Neuron (in vitro differentiated cells): ENCODE measurements at regions not wholly inside any gene's neighbourhood (a gene's known extent, or its start where the extent isn't known, plus 50 kb on each side); places are given as distances from the start of the nearest gene placed in this dataset.

ENCODE experiments used
- H2AFZ ChIP-seq: one replicate; pipeline ENCODE4 v1.6.1; 2013; ENCODE audit warnings: low read depth, mild to moderate bottlenecking, inconsistent platforms, low read length, moderate library complexity
- H3K27me3 ChIP-seq: one replicate; pipeline ENCODE4 v1.6.1; 2013; ENCODE audit warnings: low read length; ENCODE audit not compliant: insufficient read depth
- H3K36me3 ChIP-seq: one replicate; pipeline ENCODE4 v1.6.1; 2013; ENCODE audit warnings: low read length; ENCODE audit not compliant: insufficient read depth
- H3K4me1 ChIP-seq: one replicate; pipeline ENCODE4 v1.6.1; 2013; ENCODE audit warnings: low read length; ENCODE audit not compliant: insufficient read depth
- H3K4me3 ChIP-seq: 2 replicates; pipeline ENCODE4 v1.5.1; 2013; ENCODE audit warnings: mild to moderate bottlenecking, low read length, moderate library complexity
- H3K9me3 ChIP-seq: one replicate; pipeline ENCODE4 v1.6.1; 2013; ENCODE audit warnings: low read length

DNA sequence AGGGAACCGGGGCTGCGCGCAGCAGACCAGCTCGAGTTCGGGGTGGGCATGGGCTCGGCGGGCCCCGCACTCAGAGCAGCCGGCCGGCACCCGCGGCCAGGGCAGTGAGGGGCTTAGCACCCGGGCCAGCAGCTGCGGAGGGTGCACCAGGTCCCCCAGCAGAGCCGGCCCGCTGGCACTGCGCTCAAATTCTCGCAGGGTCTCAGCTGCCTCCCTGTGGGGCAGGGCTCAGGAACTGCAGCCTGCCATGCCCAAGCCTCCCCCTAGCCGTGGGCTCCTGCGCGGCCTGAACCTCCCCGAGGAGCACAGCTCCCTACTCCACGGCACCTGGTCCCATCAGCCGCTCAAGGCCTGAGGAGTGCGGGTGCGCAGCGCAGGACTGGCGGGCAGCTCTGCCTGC lies 172.9 kb upstream of the SLC30A5 start:
- Histone ChIP-seq H3K27me3 (no peaks in the 10 kb centered on the region), H2AFZ (no peak overlapping the region), H3K4me3 (no peak overlapping the region), H3K4me1 (no peaks in the 10 kb centered on the region), H3K9me3 (no peaks in the 10 kb centered on the region), H3K36me3 (no peaks in the 10 kb centered on the region)

DNA sequence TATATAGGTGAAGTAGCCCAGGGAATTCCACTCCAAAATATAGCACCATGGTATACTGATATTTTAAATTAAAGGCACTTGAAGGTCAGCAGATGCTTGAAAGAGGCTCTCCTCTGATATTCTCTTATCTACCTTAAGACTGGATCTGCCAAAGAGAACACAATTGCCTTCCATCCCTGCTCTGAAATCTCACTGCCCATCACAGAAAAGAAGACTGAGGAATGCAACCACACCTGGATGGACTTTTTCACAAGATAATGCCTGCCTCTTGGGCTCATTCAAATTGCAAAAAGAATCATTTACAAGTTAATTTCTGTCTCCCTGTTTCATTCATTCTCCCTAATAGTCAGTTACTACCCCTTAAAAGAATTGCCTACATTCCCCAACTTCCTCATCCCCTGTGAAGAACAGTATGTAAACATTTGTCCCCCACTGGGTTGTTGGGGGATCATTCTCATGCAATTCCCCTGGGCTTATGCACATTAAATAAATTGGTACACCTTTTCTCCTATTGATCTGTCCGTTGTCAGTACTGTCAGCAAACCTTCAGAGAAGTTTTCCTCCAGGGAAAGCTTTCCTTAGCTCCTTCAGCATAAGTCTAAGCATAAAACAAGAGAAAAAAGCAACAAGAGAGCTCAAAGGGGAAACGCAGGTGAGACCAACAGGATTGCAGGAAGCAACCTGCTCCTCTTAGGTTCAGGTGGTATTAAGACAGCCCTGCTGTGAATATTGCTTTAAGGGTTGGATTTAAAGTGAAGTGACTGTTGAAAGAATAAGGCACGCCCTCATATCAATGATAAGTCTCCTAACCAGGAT lies 171.4 kb upstream of the SLC30A5 start:
- H3K4me1 ChIP-seq = no peaks in the 10 kb centered on the region
- H2AFZ ChIP-seq = no peak overlapping the region
- no peaks in the 10 kb centered on the region for H3K27me3 ChIP-seq
- H3K36me3 ChIP-seq = no peaks in the 10 kb centered on the region
- H3K9me3 ChIP-seq = no peaks in the 10 kb centered on the region
- H3K4me3 ChIP-seq = no peak overlapping the region

DNA sequence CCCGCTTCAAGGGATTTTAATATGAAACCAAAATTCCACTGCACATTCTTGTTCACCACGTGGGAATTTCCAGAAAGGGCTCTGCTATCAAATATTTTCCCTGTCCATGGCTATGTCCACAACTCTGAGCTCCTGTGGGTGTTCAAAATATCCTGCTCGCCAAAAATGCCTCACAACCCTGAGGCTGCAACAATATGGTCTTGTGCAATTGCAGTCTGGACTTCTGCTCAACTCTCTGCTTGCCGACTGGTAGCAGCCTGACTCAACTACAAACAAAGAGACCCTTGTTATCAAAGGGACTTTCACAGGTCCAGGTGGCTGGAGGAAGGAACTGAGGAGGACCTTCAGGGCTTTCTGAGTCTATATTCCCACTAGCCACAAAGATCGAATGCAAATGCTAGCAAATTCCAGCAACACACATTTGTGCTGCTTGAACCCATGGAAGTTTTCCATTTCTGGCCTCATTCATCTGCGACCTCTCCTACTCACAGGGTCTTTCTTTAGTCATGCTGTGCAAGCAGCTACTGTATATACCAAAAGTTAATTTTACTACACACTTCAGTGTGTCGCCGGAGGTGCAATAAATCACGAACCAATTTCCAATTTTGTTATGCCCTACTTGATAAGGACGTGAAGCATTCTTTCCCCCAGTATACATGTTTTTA lies 169.2 kb upstream of the SLC30A5 start:
- Histone ChIP-seq H3K4me1 (no peaks in the 10 kb centered on the region), H2AFZ (no peak overlapping the region), H3K27me3 (no peaks in the 10 kb centered on the region), H3K9me3 (no peaks in the 10 kb centered on the region), H3K36me3 (no peaks in the 10 kb centered on the region), H3K4me3 (no peak overlapping the region)

DNA sequence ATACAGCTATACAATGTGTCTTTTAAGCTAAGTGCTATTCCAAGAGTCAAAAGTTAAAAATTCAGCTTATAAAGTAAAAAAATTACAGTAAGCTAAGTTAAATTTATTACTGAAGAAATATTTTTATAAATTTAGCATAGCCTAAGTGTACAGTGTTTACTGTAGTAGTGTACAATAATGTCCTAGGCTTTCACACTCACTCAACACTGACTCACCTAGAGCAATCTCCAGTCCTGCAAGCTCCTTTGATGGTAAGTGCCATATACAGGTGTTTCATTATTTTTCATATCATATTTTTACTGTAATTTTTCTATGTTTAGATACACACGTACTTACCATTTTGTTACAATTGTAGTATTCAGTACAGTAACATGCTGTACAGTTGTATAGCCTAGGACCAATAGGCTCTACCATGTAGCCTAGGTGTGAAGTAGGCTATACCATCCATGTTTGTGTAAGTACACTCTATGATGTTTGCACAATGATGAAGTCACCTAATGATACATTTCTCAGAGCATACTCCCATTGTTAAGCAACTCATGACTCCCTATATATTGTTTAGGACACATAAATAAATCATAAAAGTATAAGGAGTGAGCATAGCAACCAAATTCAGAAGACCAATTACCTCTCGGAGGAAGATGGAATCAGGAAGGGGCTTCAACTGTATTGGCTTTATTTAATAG lies 165.1 kb upstream of the SLC30A5 start:
- H2AFZ ChIP-seq = no peak overlapping the region
- no peaks in the 10 kb centered on the region for H3K36me3 ChIP-seq
- H3K4me1 ChIP-seq = no peaks in the 10 kb centered on the region
- no peaks in the 10 kb centered on the region for H3K9me3 ChIP-seq
- H3K27me3 ChIP-seq = no peaks in the 10 kb centered on the region
- H3K4me3 ChIP-seq = no peak overlapping the region

DNA sequence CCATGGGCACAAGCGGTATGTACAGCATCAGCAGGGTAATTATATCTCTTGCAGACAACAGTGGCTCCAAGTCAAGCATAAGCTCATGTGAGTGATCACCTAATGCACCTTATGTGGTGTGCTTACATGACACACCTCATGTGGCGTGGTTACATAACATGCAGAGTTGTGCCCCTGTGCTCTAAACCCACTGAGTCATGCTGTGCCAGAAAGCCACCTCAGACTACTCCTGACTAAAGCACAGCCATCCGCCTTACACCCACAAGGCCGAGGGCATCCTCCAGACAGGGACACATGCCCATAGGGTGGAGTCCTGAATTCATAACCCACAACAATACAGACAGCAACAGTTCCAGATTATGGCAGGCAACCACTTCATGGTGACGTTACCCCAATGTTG lies 163.7 kb upstream of the SLC30A5 start:
- no peaks in the 10 kb centered on the region for H3K4me1 ChIP-seq
- H3K36me3 ChIP-seq = no peaks in the 10 kb centered on the region
- no peaks in the 10 kb centered on the region for H3K27me3 ChIP-seq
- H3K4me3 ChIP-seq = no peak overlapping the region
- no peaks in the 10 kb centered on the region for H3K9me3 ChIP-seq
- H2AFZ ChIP-seq = no peak overlapping the region

DNA sequence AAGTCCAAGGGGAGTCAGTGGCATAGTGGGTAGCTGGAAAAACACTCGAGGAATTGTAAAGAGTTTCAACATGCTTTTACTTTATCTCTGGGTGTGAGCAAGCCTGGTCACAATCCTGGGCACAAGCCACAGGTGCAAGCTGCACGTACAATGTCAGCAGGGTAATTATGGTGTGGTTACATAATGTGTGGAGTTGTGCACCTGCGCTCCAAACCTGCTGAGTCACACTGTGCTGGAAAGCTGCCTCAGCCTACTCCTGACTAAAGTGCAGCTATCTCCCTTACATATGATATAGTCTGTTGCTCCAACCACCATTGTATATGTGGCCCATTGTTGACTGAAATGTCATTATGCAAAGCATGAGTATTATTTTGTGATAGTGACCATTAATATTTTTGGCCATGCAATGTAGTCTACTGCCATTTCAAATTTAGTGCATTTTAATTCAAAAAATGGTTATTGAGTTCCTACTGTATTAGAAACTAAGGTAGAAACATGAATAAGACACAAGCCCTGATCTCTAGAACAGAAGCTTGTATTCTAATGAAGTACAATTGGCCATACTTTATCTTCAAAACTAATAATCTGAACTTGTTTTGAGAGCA lies 160.9 kb upstream of the SLC30A5 start:
- H3K4me1 ChIP-seq = no peaks in the 10 kb centered on the region
- no peaks in the 10 kb centered on the region for H3K27me3 ChIP-seq
- no peak overlapping the region for H2AFZ ChIP-seq
- H3K4me3 ChIP-seq = no peak overlapping the region
- no peaks in the 10 kb centered on the region for H3K9me3 ChIP-seq
- no peaks in the 10 kb centered on the region for H3K36me3 ChIP-seq

DNA sequence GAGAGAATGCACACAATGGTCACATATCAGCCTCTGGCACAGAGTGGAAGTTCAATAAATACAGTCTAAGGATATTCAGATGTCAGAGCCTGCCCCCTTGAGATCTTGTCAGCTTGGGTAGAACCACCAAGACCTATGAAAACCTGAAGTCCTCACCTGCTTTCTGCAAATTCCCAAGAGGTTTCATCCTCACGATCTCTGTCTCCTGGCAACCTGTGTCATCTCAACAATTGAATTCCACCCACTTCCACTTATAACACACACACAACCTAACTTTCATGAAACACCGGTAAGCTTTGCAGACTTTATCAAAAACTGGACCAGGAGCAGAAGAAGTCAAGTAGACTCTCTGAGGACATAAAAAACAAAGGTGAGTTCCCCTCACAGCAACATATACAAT lies 151.6 kb upstream of the SLC30A5 start:
- Histone ChIP-seq H3K9me3 (no peaks in the 10 kb centered on the region), H3K27me3 (no peaks in the 10 kb centered on the region), H2AFZ (no peak overlapping the region), H3K36me3 (no peaks in the 10 kb centered on the region), H3K4me1 (no peaks in the 10 kb centered on the region), H3K4me3 (no peak overlapping the region)

DNA sequence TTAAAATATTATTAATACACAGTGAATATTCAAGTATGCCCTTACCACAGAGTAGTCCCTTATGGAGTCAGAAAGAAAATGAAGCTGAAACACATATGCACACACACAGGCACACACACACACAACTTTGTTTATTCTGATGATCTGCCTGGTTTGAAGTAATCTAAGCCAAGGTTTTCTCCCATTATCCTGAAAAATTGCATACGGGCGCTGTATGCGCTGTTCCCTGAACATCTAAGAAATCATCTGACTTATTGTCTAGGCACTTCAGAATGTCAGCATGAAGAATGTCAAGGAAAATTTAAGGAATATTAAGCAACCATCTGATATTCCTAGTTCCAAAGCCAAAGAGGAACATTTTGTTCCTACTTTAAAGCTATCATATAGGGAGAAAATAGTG lies 147.1 kb upstream of the SLC30A5 start:
- no peaks in the 10 kb centered on the region for H3K36me3 ChIP-seq
- no peaks in the 10 kb centered on the region for H3K27me3 ChIP-seq
- no peak overlapping the region for H2AFZ ChIP-seq
- H3K4me3 ChIP-seq = no peak overlapping the region
- H3K9me3 ChIP-seq = no peaks in the 10 kb centered on the region
- H3K4me1 ChIP-seq = no peaks in the 10 kb centered on the region

DNA sequence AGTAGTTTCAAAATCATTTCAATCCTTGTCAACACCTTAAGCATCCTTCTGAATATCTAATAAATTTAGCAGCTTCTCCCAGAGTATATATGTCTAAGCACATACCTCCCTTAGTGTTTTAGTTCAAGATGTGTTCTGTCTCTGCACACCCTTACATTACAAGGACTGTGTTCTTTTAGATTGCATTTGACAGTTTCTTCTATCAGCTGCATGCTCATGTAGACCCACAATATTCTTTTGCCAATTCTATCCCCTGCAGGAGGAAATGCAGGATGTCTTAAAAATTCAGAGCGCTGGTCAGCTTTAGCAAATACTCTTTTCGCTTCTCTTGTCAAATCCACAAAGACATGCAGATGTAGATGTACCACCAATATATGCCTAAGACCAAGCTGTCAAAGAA lies 145.8 kb upstream of the SLC30A5 start:
- no peaks in the 10 kb centered on the region for H3K36me3 ChIP-seq
- no peaks in the 10 kb centered on the region for H3K4me1 ChIP-seq
- H3K27me3 ChIP-seq = no peaks in the 10 kb centered on the region
- no peak overlapping the region for H3K4me3 ChIP-seq
- no peaks in the 10 kb centered on the region for H3K9me3 ChIP-seq
- no peak overlapping the region for H2AFZ ChIP-seq

DNA sequence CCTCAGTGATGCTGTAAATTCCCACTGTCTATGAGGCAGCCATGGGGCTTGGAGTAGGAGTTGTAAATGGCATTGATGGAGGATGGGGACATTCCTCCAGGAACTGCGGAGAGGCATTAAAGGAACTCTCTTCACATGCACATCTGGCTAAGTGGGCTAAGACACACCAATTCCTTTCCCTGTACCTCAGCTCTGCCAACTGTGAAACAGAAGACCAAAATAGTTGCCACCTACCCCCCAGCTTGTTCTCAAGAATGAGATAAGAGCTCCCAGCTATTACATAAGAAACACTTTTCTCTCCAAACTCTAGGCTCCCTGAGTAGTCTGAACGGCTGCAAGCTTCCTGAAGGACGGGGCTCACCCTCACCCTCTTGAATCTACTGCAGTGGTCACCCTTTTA lies 144.6 kb upstream of the SLC30A5 start:
- no peaks in the 10 kb centered on the region for H3K4me1 ChIP-seq
- H2AFZ ChIP-seq = no peak overlapping the region
- H3K4me3 ChIP-seq = no peak overlapping the region
- H3K36me3 ChIP-seq = no peaks in the 10 kb centered on the region
- no peaks in the 10 kb centered on the region for H3K9me3 ChIP-seq
- no peaks in the 10 kb centered on the region for H3K27me3 ChIP-seq

DNA sequence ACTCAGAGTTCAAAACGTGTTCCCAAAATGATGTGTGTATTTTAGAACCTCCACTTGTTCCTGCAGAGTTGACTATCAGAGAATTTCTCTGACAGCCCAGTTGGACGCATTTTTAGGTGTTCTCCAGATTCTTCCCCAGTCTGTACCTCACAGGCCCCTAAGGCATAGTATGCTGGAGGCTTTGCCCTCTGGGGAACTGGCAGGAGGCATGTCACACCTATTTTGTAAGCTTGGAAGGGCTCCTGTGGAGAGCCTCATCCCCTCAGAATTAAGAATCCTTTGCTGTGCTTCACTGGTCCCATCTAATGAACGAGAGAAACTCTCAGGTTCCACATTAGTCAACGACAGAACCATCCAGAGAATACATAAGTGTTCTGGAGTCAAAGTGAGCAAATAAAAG lies 144.1 kb upstream of the SLC30A5 start:
- Histone ChIP-seq H3K36me3 (no peaks in the 10 kb centered on the region), H3K4me3 (no peak overlapping the region), H2AFZ (no peak overlapping the region), H3K4me1 (no peaks in the 10 kb centered on the region), H3K27me3 (no peaks in the 10 kb centered on the region), H3K9me3 (no peaks in the 10 kb centered on the region)

DNA sequence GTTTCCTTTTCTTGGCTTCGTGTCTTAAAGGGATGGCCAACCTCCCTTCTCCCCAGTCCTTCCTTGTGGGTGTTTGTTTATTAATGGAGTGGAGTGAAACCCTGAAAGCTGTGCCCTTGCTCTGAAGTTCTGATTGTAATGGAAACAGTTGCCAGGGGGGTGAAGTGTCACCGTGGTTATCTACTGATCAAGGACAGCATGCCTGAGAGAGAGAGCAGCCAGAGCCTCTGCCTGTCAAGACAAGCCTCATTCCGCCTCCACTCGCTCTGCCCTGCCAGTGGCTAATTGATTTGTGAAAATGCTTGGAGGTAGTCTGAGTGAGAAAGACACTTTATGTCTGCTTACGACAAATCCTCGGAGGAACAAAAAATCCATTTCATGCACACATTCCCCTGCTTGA lies 143.7 kb upstream of the SLC30A5 start:
- Histone ChIP-seq H3K9me3 (no peaks in the 10 kb centered on the region), H3K36me3 (no peaks in the 10 kb centered on the region), H2AFZ (no peak overlapping the region), H3K4me3 (no peak overlapping the region), H3K4me1 (no peaks in the 10 kb centered on the region), H3K27me3 (no peaks in the 10 kb centered on the region)

DNA sequence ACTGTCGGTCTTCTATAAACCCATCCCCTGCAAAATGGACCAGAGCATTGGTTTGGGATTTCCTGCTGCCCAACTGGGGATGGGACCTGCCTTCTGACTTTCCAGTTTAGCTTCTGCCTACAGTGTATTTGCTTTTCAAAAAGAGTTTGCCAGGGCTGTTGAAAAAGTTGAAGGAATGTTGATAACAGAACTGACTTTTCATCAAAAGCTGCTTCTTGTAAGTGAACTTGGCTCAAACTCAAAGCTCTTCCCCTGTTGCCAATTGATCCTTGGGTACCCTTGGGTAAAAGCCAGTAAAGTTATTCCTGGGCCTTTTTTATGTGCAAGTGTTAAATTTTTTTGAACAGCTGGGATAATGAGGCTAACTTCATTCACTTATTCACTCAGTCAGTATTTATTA lies 142.9 kb upstream of the SLC30A5 start:
- H3K36me3 ChIP-seq = no peaks in the 10 kb centered on the region
- no peaks in the 10 kb centered on the region for H3K27me3 ChIP-seq
- H2AFZ ChIP-seq = no peak overlapping the region
- H3K9me3 ChIP-seq = no peaks in the 10 kb centered on the region
- no peak overlapping the region for H3K4me3 ChIP-seq
- no peaks in the 10 kb centered on the region for H3K4me1 ChIP-seq
